Liver (tissue), 3 donors: ENCODE measurements at regions not wholly inside any gene's neighbourhood (a gene's known extent, or its start where the extent isn't known, plus 50 kb on each side); places are given as distances from the start of the nearest gene placed in this dataset.

Experiments
- FOXA1 ChIP-seq: IDR thresholded peaks from 2 replicates; pipeline ENCODE4 v1.6.1; 2016; ENCODE audit warnings: antibody characterized with exemption
- GABPA ChIP-seq, 2 donors: IDR thresholded peaks in 1 of 2; conservative IDR thresholded peaks in 1 of 2; 2 replicates each; pipeline ENCODE4 v1.6.1; 2016; ENCODE audit warnings: antibody characterized with exemption in 2 of 2, mild to moderate bottlenecking in 1 of 2, moderate library complexity in 1 of 2
- JUND ChIP-seq, 2 donors: IDR thresholded peaks; 2 replicates each; pipeline ENCODE4 v1.6.1; 2016; ENCODE audit warnings: antibody characterized with exemption in 2 of 2
- RAD21 ChIP-seq, 2 donors: IDR thresholded peaks; 2 replicates each; pipeline ENCODE4 v1.6.1; 2016; ENCODE audit warnings: antibody characterized with exemption in 2 of 2, mild to moderate bottlenecking in 2 of 2
- SP1 ChIP-seq: IDR thresholded peaks from 2 replicates; pipeline ENCODE4 v1.6.1; 2018; ENCODE audit warnings: antibody characterized with exemption, mild to moderate bottlenecking
- TAF1 ChIP-seq: conservative IDR thresholded peaks from 2 replicates; pipeline ENCODE4 v1.6.1; 2016; ENCODE audit warnings: antibody characterized with exemption, mild to moderate bottlenecking
- TF ChIP-seq, protein P1 (sequence below): fragments of 150-350 bp; IDR thresholded peaks from 2 replicates; pipeline ENCODE4 v1.5.1; 2017; ENCODE audit warnings: improper control_type of control experiment, low read depth, low read length; ENCODE audit not compliant: missing input control
- TF ChIP-seq, protein P2 (sequence below): IDR thresholded peaks from 2 replicates; pipeline ENCODE4 v1.6.1; 2016; ENCODE audit warnings: antibody characterized with exemption
- TF ChIP-seq, protein P3 (sequence below): IDR thresholded peaks from 2 replicates; pipeline ENCODE4 v1.6.1; 2016; ENCODE audit warnings: antibody characterized with exemption, mild to moderate bottlenecking
- TF ChIP-seq, protein P4 (sequence below): IDR thresholded peaks from 2 replicates; pipeline ENCODE4 v1.6.1; 2016; ENCODE audit warnings: antibody characterized with exemption
- donor health status: healthy.
- donor health status: healthy.

DNA sequence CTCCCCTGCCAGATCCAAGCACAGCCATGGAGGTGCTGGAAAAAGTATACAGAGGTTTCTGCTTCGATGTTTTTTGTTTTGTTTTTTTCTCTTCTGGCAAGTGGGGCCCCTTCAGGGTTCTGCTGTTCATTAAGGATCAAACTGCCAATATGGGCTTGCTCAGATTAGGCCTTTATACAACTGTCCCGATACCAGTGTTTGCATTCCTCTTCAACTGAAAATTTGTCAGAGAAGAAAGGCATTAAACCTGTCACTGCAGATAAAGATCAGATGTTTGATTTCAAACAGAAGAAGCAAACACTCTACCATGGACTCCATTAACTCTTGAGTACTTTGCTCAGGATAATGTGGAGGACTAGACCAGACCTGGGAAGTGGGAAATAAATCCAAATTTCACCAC, 396.0 kb upstream of the SMIM21 start:
- TF ChIP-seq, protein P1, sequence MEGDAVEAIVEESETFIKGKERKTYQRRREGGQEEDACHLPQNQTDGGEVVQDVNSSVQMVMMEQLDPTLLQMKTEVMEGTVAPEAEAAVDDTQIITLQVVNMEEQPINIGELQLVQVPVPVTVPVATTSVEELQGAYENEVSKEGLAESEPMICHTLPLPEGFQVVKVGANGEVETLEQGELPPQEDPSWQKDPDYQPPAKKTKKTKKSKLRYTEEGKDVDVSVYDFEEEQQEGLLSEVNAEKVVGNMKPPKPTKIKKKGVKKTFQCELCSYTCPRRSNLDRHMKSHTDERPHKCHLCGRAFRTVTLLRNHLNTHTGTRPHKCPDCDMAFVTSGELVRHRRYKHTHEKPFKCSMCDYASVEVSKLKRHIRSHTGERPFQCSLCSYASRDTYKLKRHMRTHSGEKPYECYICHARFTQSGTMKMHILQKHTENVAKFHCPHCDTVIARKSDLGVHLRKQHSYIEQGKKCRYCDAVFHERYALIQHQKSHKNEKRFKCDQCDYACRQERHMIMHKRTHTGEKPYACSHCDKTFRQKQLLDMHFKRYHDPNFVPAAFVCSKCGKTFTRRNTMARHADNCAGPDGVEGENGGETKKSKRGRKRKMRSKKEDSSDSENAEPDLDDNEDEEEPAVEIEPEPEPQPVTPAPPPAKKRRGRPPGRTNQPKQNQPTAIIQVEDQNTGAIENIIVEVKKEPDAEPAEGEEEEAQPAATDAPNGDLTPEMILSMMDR: no peak
- TF ChIP-seq TAF1: no peak
- TF ChIP-seq RAD21 (IDR thresholded peaks at IDR 0.05): no peak
- TF ChIP-seq JUND (IDR thresholded peaks at IDR 0.05): no peak
- TF ChIP-seq, protein P2, sequence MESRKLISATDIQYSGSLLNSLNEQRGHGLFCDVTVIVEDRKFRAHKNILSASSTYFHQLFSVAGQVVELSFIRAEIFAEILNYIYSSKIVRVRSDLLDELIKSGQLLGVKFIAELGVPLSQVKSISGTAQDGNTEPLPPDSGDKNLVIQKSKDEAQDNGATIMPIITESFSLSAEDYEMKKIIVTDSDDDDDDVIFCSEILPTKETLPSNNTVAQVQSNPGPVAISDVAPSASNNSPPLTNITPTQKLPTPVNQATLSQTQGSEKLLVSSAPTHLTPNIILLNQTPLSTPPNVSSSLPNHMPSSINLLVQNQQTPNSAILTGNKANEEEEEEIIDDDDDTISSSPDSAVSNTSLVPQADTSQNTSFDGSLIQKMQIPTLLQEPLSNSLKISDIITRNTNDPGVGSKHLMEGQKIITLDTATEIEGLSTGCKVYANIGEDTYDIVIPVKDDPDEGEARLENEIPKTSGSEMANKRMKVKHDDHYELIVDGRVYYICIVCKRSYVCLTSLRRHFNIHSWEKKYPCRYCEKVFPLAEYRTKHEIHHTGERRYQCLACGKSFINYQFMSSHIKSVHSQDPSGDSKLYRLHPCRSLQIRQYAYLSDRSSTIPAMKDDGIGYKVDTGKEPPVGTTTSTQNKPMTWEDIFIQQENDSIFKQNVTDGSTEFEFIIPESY: no peak
- no peak for TF ChIP-seq SP1
- no peak for TF ChIP-seq FOXA1
- TF ChIP-seq, protein P3, sequence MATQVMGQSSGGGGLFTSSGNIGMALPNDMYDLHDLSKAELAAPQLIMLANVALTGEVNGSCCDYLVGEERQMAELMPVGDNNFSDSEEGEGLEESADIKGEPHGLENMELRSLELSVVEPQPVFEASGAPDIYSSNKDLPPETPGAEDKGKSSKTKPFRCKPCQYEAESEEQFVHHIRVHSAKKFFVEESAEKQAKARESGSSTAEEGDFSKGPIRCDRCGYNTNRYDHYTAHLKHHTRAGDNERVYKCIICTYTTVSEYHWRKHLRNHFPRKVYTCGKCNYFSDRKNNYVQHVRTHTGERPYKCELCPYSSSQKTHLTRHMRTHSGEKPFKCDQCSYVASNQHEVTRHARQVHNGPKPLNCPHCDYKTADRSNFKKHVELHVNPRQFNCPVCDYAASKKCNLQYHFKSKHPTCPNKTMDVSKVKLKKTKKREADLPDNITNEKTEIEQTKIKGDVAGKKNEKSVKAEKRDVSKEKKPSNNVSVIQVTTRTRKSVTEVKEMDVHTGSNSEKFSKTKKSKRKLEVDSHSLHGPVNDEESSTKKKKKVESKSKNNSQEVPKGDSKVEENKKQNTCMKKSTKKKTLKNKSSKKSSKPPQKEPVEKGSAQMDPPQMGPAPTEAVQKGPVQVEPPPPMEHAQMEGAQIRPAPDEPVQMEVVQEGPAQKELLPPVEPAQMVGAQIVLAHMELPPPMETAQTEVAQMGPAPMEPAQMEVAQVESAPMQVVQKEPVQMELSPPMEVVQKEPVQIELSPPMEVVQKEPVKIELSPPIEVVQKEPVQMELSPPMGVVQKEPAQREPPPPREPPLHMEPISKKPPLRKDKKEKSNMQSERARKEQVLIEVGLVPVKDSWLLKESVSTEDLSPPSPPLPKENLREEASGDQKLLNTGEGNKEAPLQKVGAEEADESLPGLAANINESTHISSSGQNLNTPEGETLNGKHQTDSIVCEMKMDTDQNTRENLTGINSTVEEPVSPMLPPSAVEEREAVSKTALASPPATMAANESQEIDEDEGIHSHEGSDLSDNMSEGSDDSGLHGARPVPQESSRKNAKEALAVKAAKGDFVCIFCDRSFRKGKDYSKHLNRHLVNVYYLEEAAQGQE: no peak
- TF ChIP-seq GABPA (IDR thresholded peaks at IDR 0.05 in 1 of 2, conservative IDR thresholded peaks at IDR 0.05 in 1 of 2): no peak
- TF ChIP-seq, protein P4, sequence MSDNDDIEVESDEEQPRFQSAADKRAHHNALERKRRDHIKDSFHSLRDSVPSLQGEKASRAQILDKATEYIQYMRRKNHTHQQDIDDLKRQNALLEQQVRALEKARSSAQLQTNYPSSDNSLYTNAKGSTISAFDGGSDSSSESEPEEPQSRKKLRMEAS: no peak
